Body of pancreas (tissue), 4 donors: ENCODE measurements at regions not wholly inside any gene's neighbourhood (a gene's known extent, or its start where the extent isn't known, plus 50 kb on each side); places are given as distances from the start of the nearest gene placed in this dataset.

ENCODE experiments used
- POLR2A ChIP-seq, 3 donors: fragments of 450-650 bp; IDR thresholded peaks; one replicate each; pipeline ENCODE4 v1.6.1; 2016; ENCODE audit warnings: antibody characterized with exemption in 3 of 3, mild to moderate bottlenecking in 2 of 3
- TF ChIP-seq, protein P1 (sequence below), 7 experiments: fragments of 450-650 bp in 4 of 7; fragments of 200-600 bp in 3 of 7; sonication (generic) in 3 of 7; IDR thresholded peaks; one replicate each; pipeline ENCODE4 v1.5.1; 2016 to 2019; ENCODE audit warnings: antibody characterized with exemption in 7 of 7

DNA sequence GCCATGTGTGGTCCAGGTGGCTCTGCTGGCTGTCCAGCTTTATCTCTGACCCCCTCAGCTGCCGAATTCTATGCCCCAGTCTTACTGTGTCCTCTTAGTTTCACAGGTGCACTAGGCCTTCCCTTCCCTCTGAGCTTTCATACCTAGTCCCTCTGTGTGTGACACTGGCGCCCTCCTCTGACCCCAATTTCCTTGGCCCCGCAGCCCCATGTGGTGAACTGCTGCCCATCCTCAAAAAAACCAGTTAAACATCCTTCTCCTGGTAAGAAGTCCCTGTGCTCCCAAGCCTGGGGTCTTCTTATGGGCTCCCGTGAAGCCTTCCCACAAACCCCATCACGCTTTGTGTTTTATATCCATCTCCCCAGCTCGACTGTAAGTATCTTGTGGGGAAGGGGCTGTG lies 93.9 kb upstream of the TSPAN2 start:
- TF ChIP-seq POLR2A (IDR thresholded peaks at IDR 0.05) = no peak
- TF ChIP-seq, protein P1, sequence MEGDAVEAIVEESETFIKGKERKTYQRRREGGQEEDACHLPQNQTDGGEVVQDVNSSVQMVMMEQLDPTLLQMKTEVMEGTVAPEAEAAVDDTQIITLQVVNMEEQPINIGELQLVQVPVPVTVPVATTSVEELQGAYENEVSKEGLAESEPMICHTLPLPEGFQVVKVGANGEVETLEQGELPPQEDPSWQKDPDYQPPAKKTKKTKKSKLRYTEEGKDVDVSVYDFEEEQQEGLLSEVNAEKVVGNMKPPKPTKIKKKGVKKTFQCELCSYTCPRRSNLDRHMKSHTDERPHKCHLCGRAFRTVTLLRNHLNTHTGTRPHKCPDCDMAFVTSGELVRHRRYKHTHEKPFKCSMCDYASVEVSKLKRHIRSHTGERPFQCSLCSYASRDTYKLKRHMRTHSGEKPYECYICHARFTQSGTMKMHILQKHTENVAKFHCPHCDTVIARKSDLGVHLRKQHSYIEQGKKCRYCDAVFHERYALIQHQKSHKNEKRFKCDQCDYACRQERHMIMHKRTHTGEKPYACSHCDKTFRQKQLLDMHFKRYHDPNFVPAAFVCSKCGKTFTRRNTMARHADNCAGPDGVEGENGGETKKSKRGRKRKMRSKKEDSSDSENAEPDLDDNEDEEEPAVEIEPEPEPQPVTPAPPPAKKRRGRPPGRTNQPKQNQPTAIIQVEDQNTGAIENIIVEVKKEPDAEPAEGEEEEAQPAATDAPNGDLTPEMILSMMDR (IDR thresholded peaks at IDR 0.05) = no peak
